HFFc6 (cell line): ENCODE measurements at regions not wholly inside any gene's neighbourhood (a gene's known extent, or its start where the extent isn't known, plus 50 kb on each side); places are given as distances from the start of the nearest gene placed in this dataset.

ENCODE experiments used
- DNase-seq: peaks from one replicate; pipeline ENCODE4 v3.0.0-alpha.2; 2018
- H3K27ac Mint-ChIP-seq: 2 replicates; pipeline ENCODE4 v1.8.0; 2020; ENCODE audit warnings: mild to moderate bottlenecking, mixed read lengths
- H3K27me3 Mint-ChIP-seq: 2 replicates; pipeline ENCODE4 v1.8.0; 2021; ENCODE audit warnings: mild to moderate bottlenecking, moderate library complexity, mixed read lengths; ENCODE audit not compliant: insufficient read depth
- H3K36me3 Mint-ChIP-seq: 2 replicates; pipeline ENCODE4 v1.8.0; 2021; ENCODE audit warnings: low read depth, mixed read lengths
- H3K4me1 Mint-ChIP-seq: 2 replicates; pipeline ENCODE4 v1.8.0; 2020; ENCODE audit warnings: low read depth, mixed read lengths
- H3K4me3 Mint-ChIP-seq: 2 replicates; pipeline ENCODE4 v1.8.0; 2020; ENCODE audit warnings: mild to moderate bottlenecking, moderate library complexity, mixed read lengths
- H3K9me3 Mint-ChIP-seq: 2 replicates; pipeline ENCODE4 v1.8.0; 2020; ENCODE audit warnings: mild to moderate bottlenecking, mixed read lengths
- CTCF ChIP-seq: fragments of 200-600 bp; sonication (generic); IDR thresholded peaks from 2 replicates; pipeline ENCODE4 v1.5.0; 2021; ENCODE audit warnings: antibody characterized with exemption, mild to moderate bottlenecking

- peaks cover 17% of the 10 kb centered on the region for H3K9me3 Mint-ChIP-seq
- no peaks in the 10 kb centered on the region for H3K4me1 Mint-ChIP-seq
- no peak for DNase-seq
- H3K27ac Mint-ChIP-seq: no peak overlapping the region
- H3K36me3 Mint-ChIP-seq: peaks cover 6% of the 10 kb centered on the region; the same call in 1 of the 2 replicates
- no peak overlapping the region for H3K4me3 Mint-ChIP-seq
- H3K27me3 Mint-ChIP-seq: peaks cover 4% of the 10 kb centered on the region
- TF ChIP-seq CTCF: no peak
Measured at GRCh38 chr18:26719896-26720295, 145.6 kb downstream of the AQP4 start.

- no peak for TF ChIP-seq CTCF
- Mint-ChIP-seq H3K4me1 (no peaks in the 10 kb centered on the region), H3K27me3 (peaks cover 4% of the 10 kb centered on the region), H3K27ac (no peak overlapping the region), H3K9me3 (peaks cover 16% of the 10 kb centered on the region), H3K4me3 (no peak overlapping the region), H3K36me3 (peaks cover 6% of the 10 kb centered on the region; the same call in 1 of the 2 replicates)
- DNase-seq: no peak
Measured at GRCh38 chr18:26717123-26717719, 148.3 kb downstream of the AQP4 start.

GRCh38 chr18:26714739-26715138 is 150.8 kb downstream of the AQP4 start:
- DNase-seq: no peak
- TF ChIP-seq CTCF: no peak
- Mint-ChIP-seq H3K4me3 (no peak overlapping the region), H3K27me3 (peaks cover 4% of the 10 kb centered on the region), H3K27ac (no peak overlapping the region), H3K36me3 (peaks cover 6% of the 10 kb centered on the region; the same call in 1 of the 2 replicates), H3K4me1 (no peaks in the 10 kb centered on the region), H3K9me3 (peaks cover 12% of the 10 kb centered on the region)

GRCh38 chr18:26711756-26712155 is 153.8 kb downstream of the AQP4 start:
- Mint-ChIP-seq H3K4me3 (no peak overlapping the region), H3K36me3 (no peaks in the 10 kb centered on the region), H3K4me1 (no peaks in the 10 kb centered on the region), H3K27me3 (peaks cover 6% of the 10 kb centered on the region; the same call in 1 of the 2 replicates), H3K27ac (no peak overlapping the region), H3K9me3 (peaks cover 3% of the 10 kb centered on the region; the same call in 1 of the 2 replicates)
- no peak for DNase-seq
- TF ChIP-seq CTCF: no peak

- Mint-ChIP-seq H3K27ac (no peak overlapping the region), H3K4me3 (no peak overlapping the region), H3K9me3 (peaks cover 4% of the 10 kb centered on the region), H3K27me3 (peaks cover 2% of the 10 kb centered on the region; the same call in 1 of the 2 replicates), H3K4me1 (no peaks in the 10 kb centered on the region), H3K36me3 (no peaks in the 10 kb centered on the region)
- no peak for DNase-seq
- TF ChIP-seq CTCF: no peak
Measured at GRCh38 chr18:26710470-26711096, 154.9 kb downstream of the AQP4 start.
